Stimulated activated naive CD8-positive, alpha-beta T cell treated with anti-CD3 and anti-CD28 coated beads, Interleukin-15, Interleukin-2, amounts not matched to agents 100 ng/mL and 50 ng/mL, for 24 hours (primary cell): ENCODE measurements at regions not wholly inside any gene's neighbourhood (a gene's known extent, or its start where the extent isn't known, plus 50 kb on each side); places are given as distances from the start of the nearest gene placed in this dataset.

ENCODE experiments used
- H3K27ac Mint-ChIP-seq: one replicate; pipeline ENCODE4 v1.8.0; 2021; ENCODE audit warnings: mild to moderate bottlenecking, mixed read lengths
- H3K27me3 Mint-ChIP-seq: one replicate; pipeline ENCODE4 v1.8.0; 2021; ENCODE audit warnings: mixed read lengths
- H3K36me3 Mint-ChIP-seq: one replicate; pipeline ENCODE4 v1.8.0; 2021; ENCODE audit warnings: low read depth, mixed read lengths
- H3K4me1 Mint-ChIP-seq: one replicate; pipeline ENCODE4 v1.8.0; 2021; ENCODE audit warnings: low read depth, mixed read lengths
- H3K4me3 Mint-ChIP-seq: one replicate; pipeline ENCODE4 v1.8.0; 2021; ENCODE audit warnings: mild to moderate bottlenecking, mixed read lengths
- H3K9me3 Mint-ChIP-seq: one replicate; pipeline ENCODE4 v1.8.0; 2021; ENCODE audit warnings: mixed read lengths

DNA sequence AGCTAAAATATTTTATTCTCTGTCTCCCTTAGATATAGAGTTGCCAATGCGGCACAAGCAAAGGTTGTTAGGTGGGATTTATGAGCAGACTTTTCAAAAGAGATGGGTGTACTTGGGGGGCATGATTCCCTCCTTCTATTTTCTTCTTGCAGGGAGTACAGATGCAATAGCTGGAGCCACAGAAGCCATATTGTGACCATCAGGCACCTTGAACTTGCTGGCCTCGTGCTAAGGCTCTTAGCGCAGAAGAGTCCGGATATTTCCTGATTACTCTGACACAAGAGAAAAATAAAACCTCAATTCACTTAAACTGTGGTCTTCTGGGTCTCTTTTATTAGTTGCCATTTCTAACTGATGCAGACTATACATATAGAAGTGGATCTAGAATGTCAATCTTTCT, 547.4 kb downstream of the MIAT start:
- Mint-ChIP-seq H3K27me3 (peaks cover 13% of the 10 kb centered on the region), H3K27ac (no peak overlapping the region), H3K36me3 (no peaks in the 10 kb centered on the region), H3K9me3 (no peaks in the 10 kb centered on the region), H3K4me1 (no peaks in the 10 kb centered on the region), H3K4me3 (no peak overlapping the region)

DNA sequence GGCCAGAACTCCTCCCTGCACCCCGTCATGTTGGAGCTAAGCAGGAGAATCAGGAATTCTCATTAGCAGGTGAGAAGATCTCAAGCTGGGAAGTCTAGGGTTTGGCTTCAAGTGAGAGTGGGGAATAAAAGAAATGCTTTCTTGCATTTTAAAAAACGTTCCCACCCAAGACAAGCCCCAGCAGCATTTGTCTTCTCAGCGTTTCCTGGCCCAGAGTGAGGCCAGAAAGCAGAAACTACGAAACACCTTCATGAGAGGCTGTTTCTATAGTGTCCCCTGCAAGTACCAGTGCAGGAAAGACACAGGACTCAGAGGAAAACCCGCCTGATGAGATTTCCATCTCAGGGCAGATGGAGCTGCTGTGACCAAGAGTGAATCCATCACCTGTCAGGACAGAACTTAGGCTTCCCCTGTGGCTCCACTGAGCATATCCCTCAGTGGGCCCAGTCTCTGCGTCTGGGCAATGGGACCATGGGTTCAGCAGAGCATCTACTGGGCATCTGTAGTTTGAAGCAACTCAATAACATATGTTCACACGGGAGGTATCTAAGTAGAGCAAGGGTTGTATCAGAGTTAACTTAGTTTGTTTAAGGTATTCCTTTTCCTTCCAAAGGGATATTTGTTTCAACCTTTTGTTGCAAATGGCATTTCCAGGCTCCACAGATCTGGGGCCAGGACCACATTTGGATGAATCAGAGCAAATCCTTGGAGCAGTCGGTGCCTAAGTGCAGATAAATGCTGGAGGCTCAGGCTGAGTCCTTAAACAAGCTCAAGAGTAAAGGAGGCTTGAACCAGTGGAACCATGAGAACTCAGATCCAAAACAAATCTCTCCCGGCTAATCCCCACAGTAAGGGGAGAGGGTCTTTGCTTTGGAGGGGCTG, 548.3 kb downstream of the MIAT start:
- peaks cover 13% of the 10 kb centered on the region for H3K27me3 Mint-ChIP-seq
- H3K4me3 Mint-ChIP-seq: no peak overlapping the region
- H3K4me1 Mint-ChIP-seq: no peaks in the 10 kb centered on the region
- no peaks in the 10 kb centered on the region for H3K36me3 Mint-ChIP-seq
- no peaks in the 10 kb centered on the region for H3K9me3 Mint-ChIP-seq
- no peak overlapping the region for H3K27ac Mint-ChIP-seq

DNA sequence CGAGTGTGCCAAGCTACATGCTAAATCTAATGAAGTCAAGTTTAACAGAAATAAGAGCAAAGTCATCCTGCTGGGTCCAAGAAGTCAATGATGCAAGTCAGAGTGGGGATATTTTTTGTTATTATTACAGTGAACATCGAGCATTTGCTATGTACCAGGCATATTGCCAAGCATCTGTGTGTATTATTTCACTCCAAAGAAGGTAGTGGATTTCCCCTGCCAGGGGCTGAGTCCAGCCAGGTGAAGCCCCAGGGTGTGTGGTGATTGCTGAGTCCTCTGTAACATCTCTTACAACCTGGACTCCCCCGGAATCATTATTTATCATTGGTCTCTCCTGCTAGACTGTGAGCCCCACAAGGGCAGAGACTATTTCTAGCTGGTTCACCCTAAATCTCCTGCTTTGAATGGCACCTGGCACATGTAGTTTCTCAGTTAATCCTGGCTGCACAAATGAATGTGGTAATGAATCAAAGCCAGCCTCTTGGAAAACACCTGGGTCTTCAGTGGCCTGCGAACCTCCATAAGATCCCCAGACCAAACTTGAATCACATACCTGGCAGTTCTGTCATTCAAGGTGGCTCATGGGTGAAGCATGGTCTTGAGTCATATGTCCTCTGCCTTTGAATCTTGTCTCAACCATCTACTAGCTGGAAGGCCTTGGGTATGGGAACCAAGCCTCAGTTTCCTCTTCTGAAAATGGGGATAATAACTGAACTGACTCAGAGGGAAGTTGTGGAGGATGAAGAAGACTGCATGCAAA, 549.2 kb downstream of the MIAT start:
- Mint-ChIP-seq H3K36me3 (no peaks in the 10 kb centered on the region), H3K4me3 (no peak overlapping the region), H3K9me3 (no peaks in the 10 kb centered on the region), H3K27me3 (peaks cover 13% of the 10 kb centered on the region), H3K27ac (no peak overlapping the region), H3K4me1 (no peaks in the 10 kb centered on the region)

DNA sequence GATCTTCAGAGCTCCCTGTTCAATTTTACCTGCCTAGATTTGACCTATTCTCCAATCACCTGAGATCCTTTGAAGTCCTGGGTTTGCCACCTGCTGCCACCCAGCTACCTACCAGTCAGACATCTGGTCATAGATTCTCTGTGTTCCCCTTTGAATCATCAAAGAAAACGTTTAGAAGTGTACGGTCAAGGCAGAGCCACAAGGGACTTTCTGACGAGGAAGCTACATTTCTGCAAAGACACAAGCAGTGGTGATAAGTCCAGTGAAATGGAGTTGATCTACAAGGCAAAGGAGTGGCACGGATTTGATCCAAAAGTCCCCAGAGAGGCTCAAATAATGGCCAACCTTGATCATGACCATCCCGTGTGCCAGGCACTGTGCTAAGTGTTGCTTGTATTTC, 549.9 kb downstream of the MIAT start:
- no peaks in the 10 kb centered on the region for H3K4me1 Mint-ChIP-seq

DNA sequence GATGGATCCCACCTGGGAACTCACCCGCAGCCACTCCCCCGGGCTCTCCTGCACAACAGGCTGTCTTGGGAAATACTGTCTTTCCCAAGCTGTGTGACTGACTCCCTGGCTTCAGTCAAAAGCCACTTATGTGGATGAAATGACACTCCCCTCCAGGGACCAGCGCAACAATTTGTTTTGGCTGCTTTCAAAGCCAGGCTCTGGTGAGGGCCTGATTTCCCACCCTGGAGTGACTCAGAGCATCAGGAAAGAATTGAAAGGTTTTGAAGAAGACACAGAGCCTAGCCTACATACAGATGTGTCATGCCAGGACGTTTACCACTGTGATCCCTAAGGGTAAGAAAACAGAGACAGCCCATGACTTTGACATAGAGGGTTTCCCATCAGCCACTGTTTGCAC, 550.5 kb downstream of the MIAT start:
- peaks cover 26% of the 10 kb centered on the region for H3K27me3 Mint-ChIP-seq
- H3K4me1 Mint-ChIP-seq: no peaks in the 10 kb centered on the region
- no peaks in the 10 kb centered on the region for H3K9me3 Mint-ChIP-seq
- no peak overlapping the region for H3K27ac Mint-ChIP-seq
- H3K4me3 Mint-ChIP-seq: no peak overlapping the region
- no peaks in the 10 kb centered on the region for H3K36me3 Mint-ChIP-seq

More for the DNA sequence above, 549.9 kb downstream of the MIAT start:
- no peaks in the 10 kb centered on the region for H3K36me3 Mint-ChIP-seq
- no peaks in the 10 kb centered on the region for H3K9me3 Mint-ChIP-seq
- no peak overlapping the region for H3K4me3 Mint-ChIP-seq
- peaks cover 20% of the 10 kb centered on the region for H3K27me3 Mint-ChIP-seq
- no peak overlapping the region for H3K27ac Mint-ChIP-seq

DNA sequence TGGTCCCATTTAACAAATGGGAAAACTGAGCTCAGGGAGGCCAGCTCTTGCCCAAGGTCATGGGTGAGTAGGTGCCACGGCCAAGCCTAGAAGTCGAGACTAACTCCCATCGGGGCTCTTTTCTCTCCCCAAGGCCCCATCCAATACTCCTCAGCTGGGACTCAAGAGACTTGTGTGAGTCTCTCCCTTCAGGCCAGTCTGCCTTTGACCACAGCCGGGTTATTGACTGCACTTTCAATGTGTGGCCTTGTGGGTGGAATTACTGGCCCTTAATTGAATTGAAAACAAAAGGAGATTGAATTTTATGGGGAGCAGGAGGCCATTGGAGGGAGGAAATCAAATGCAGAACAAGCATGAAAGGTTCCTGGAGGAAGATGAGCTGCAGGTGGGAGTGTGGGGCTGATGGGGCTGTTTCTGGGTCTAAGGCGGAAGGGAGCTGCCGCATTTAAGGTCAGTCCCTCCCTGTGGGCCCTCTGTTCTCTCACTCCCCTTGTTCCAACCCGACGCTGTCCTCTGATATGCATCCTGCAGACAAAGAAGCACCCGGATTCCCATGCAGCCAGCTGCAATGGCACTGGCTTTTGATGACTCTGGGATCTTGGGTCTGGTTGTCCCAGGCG, 552.8 kb downstream of the MIAT start:
- H3K9me3 Mint-ChIP-seq: no peaks in the 10 kb centered on the region
- no peak overlapping the region for H3K4me3 Mint-ChIP-seq
- no peaks in the 10 kb centered on the region for H3K36me3 Mint-ChIP-seq
- no peaks in the 10 kb centered on the region for H3K4me1 Mint-ChIP-seq
- H3K27ac Mint-ChIP-seq: no peak overlapping the region
- peaks cover 23% of the 10 kb centered on the region for H3K27me3 Mint-ChIP-seq

DNA sequence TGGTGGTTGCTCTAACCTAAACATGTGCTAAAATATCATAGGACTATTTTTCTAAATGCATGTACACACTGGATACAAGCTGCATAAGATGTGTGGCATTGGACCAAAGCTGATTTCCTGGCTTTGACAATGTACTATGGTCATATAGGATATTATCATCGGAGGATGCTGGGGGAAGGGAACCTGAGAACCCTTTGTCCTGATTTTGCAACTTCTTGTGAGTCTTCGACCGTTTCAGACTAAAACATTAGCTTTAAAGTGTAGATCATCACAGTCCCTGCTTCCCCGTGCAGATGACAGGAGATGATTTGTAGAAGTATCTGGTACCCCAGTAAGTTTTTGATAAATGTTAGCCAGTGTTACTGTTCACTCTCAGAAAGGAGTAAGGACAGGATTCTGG, 554.7 kb downstream of the MIAT start:
- Mint-ChIP-seq H3K27ac (no peak overlapping the region), H3K36me3 (no peaks in the 10 kb centered on the region), H3K9me3 (no peaks in the 10 kb centered on the region), H3K4me1 (no peaks in the 10 kb centered on the region), H3K27me3 (peaks cover 27% of the 10 kb centered on the region), H3K4me3 (no peak overlapping the region)

DNA sequence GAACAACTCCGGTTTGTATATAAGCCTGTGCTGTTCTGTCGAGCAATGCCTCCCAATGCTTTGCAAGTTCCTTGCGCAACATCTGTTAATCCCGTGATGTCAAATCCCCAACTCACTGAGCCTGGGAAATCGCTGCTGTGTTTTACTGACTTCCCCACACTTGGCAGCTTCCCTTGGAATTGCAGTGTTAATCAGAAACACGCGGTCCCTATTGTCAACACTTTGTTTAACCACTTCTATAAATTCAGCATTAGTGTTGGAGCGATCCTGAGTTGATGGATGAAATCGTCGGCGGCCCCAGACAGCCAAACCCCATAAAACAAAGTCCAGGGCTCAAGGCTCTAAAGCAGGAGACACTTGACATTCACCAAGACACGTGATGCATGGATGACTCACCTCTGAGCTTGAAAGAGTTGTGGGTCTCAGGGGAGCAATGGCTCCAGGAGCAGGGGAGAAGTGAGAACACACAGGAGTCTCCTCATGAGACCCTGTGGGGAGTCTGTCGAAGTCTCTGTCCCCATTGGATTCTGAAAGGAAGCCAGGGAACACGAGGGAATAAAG, 555.3 kb downstream of the MIAT start:
- Mint-ChIP-seq H3K4me3 (no peak overlapping the region), H3K27ac (no peak overlapping the region), H3K4me1 (no peaks in the 10 kb centered on the region), H3K27me3 (peaks cover 32% of the 10 kb centered on the region), H3K36me3 (no peaks in the 10 kb centered on the region), H3K9me3 (no peaks in the 10 kb centered on the region)

DNA sequence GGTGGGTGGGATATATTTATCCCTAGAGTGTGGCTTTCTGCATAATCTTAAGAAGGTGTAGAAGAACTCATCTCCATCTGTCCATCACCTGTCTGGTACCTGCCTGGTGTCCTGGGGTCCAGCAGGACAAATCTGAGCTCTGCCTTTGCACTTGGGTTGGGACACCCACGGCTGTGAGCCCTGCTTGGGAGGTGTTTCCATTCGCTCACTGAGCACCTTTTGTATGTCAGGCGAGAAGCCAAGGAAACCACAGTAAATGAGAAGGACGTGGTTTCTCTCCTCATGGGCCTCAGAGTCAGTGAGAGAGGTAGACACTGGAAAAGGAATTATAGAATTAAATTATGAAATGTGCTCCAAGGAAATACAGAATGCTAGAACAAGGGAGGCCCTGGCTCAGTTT, 555.9 kb downstream of the MIAT start:
- H3K27me3 Mint-ChIP-seq: peaks cover 33% of the 10 kb centered on the region
- H3K36me3 Mint-ChIP-seq: no peaks in the 10 kb centered on the region
- no peaks in the 10 kb centered on the region for H3K9me3 Mint-ChIP-seq
- H3K4me1 Mint-ChIP-seq: no peaks in the 10 kb centered on the region
- no peak overlapping the region for H3K27ac Mint-ChIP-seq
- no peak overlapping the region for H3K4me3 Mint-ChIP-seq

DNA sequence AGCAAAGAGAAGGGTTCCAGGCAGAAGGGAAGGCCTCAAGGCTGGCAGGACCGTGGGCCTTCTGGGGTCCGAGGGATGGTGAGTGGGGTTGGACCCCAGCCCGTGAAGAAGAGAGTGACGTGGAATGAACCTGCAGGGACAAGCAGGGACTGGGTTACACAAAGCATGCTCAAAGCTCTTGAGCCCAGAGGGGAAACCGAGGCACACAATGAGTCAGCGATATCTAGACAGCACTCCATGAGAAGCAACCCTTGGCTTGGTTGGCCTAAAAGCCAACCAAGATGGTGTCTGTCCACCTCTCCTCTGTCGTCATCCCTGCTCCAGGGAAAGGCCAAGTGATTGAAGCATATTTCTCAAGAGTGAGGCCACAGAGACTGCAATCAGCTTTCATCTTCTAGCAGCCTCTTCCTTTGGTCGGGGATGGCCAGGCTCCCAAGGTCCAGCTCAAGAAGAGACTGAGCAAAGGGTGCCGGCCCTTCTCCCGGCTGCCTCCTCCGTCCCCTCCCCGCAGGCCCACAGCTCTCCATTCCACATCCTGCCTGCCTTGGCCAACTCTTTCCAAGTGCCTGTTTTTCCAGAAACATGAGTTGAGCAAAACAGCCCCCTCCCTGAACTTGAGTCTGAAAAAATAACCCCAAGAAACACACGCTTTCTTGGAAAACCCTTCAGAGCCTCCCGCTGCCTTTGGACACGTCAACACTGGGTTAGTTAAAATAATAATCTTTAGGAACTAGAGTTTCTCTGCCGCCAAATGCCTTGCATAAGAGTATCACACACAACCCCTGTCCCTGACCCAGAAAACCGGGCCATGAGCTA, 556.6 kb downstream of the MIAT start:
- H3K36me3 Mint-ChIP-seq: no peaks in the 10 kb centered on the region
- H3K4me1 Mint-ChIP-seq: no peaks in the 10 kb centered on the region
- no peak overlapping the region for H3K27ac Mint-ChIP-seq
- H3K9me3 Mint-ChIP-seq: no peaks in the 10 kb centered on the region
- no peak overlapping the region for H3K4me3 Mint-ChIP-seq
- peaks cover 35% of the 10 kb centered on the region for H3K27me3 Mint-ChIP-seq

DNA sequence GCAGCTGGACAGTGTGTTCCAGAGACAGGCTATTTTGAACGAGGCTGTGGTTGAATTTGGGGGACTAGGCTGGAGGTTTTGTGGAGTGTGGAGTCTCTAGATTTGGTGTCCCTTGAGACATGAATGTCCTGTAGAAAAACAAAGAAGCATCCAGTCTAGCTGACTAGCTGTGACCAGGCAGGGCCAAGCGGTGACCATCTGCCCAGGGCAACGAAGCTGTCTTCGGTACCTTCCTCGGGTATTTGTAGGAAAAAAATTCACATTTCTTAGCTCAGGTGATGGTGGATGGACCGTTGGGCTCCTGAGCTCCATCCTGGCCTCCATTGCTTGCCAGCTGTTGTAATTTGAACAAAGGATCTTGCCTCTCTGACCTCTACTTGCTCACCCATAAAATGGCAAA, 557.3 kb downstream of the MIAT start:
- H3K27ac Mint-ChIP-seq: no peak overlapping the region
- peaks cover 35% of the 10 kb centered on the region for H3K27me3 Mint-ChIP-seq
- H3K4me1 Mint-ChIP-seq: no peaks in the 10 kb centered on the region
- H3K4me3 Mint-ChIP-seq: no peak overlapping the region
- no peaks in the 10 kb centered on the region for H3K9me3 Mint-ChIP-seq
- H3K36me3 Mint-ChIP-seq: no peaks in the 10 kb centered on the region

DNA sequence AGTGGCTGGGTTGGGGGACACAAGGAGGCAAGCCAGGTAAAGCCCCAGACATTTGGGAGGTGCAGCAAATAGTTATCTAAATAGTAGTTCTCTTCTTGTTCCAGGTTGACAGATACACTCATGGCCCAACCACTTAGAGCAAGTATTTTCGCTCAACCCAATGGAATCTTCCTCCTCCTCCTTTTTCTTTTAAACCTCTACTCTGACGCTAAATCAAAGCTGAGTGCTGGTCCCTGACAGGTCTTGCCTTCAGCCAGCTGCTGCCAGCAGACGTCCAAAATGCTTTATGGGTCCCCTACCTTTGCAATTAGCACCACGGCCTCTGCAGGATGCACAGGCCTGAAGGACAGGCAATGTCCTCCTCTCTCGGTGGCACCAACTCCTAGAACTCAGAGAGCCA, 558.5 kb downstream of the MIAT start:
- no peaks in the 10 kb centered on the region for H3K4me1 Mint-ChIP-seq
- H3K9me3 Mint-ChIP-seq: no peaks in the 10 kb centered on the region
- H3K27me3 Mint-ChIP-seq: peaks cover 38% of the 10 kb centered on the region
- H3K36me3 Mint-ChIP-seq: no peaks in the 10 kb centered on the region
- no peak overlapping the region for H3K27ac Mint-ChIP-seq
- H3K4me3 Mint-ChIP-seq: no peak overlapping the region

DNA sequence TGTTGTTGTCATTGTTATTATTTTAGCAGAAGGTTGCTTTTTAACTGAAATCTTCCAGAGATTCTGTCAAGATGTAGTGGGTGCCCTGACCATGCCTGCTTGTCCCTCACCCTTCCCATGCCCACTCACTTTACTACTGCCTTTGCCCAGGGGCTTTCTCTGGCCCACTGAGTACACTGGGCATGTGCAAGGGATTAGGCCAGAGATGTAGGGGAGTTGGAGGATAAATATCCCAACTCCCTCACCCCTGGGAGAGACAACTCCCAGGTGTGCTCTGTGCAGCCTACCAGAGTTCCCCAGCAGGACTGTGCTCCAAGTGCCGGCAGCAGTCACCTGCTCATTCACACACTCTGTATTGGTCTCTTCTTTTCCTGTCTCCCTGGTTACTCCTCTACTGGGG, 559.1 kb downstream of the MIAT start:
- H3K4me3 Mint-ChIP-seq: no peak overlapping the region
- H3K4me1 Mint-ChIP-seq: no peaks in the 10 kb centered on the region
- no peaks in the 10 kb centered on the region for H3K36me3 Mint-ChIP-seq
- H3K9me3 Mint-ChIP-seq: no peaks in the 10 kb centered on the region
- H3K27me3 Mint-ChIP-seq: peaks cover 38% of the 10 kb centered on the region
- H3K27ac Mint-ChIP-seq: no peak overlapping the region

DNA sequence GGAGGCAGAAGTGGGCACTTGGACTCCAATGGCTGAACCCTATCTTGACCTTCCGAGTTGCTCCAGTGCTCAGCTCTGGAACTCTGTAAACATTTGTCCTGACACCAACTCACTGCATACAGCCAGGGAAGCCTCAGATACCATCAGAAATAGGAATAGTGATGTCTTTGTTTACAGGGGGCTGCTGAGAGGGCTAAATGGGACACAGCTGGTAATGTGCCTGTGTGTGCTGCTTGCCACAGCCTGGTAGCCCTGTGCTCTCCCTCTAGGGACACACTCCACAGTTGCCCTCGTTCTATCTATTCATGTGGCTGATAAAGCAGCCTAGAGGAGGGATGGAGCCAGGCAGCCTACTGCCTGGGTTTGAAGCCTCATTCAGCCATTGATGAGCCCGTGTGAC, 559.8 kb downstream of the MIAT start:
- Mint-ChIP-seq H3K4me3 (no peak overlapping the region), H3K4me1 (no peaks in the 10 kb centered on the region), H3K36me3 (no peaks in the 10 kb centered on the region), H3K27me3 (peaks cover 32% of the 10 kb centered on the region), H3K27ac (no peak overlapping the region), H3K9me3 (no peaks in the 10 kb centered on the region)
